ENCODE measurements at regions not wholly inside any gene's neighbourhood (a gene's known extent, or its start where the extent isn't known, plus 50 kb on each side); places are given as distances from the start of the nearest gene placed in this dataset.

GRCh38 chr21:15219039-15219438 is 154.2 kb upstream of the NRIP1 start:
- Histone ChIP-seq H2AFZ (ENCODE audit: low read length) (no peak overlapping the region), H3K27ac (ENCODE audit: extremely low read length, insufficient read depth, low read length) (no peak overlapping the region)
- intact Hi-C loops (cut with micrococcal nuclease; ENCODE audit: unreplicated experiment) = no loop called here

More at GRCh38 chr21:15219039-15219438, 154.2 kb upstream of the NRIP1 start:
- POLR2A ChIA-PET = interaction anchor here (1.1 kb wide), 1 partner anchor 96 kb away, joined by 3 read pairs; no protein-coding TSS in a partner anchor
- peaks cover 46% of the 10 kb centered on the region for H3K4me1 ChIP-seq (ENCODE audit: insufficient read depth, low read length)
- no peaks in the 10 kb centered on the region for H3K79me2 ChIP-seq (ENCODE audit: insufficient read depth, low read length)
- H3K9me3 ChIP-seq (ENCODE audit: low read length) = no peaks in the 10 kb centered on the region
- H3K9ac ChIP-seq (ENCODE audit: insufficient read depth, low read depth, low read length) = no peak overlapping the region
- no peak for TF ChIP-seq ATF1 (CRISPR knock-in tag; IDR thresholded peaks at IDR 0.05)
- TF ChIP-seq MIXL1 (CRISPR knock-in tag; IDR thresholded peaks at IDR 0.05) = no peak
- TF ChIP-seq, protein P1, sequence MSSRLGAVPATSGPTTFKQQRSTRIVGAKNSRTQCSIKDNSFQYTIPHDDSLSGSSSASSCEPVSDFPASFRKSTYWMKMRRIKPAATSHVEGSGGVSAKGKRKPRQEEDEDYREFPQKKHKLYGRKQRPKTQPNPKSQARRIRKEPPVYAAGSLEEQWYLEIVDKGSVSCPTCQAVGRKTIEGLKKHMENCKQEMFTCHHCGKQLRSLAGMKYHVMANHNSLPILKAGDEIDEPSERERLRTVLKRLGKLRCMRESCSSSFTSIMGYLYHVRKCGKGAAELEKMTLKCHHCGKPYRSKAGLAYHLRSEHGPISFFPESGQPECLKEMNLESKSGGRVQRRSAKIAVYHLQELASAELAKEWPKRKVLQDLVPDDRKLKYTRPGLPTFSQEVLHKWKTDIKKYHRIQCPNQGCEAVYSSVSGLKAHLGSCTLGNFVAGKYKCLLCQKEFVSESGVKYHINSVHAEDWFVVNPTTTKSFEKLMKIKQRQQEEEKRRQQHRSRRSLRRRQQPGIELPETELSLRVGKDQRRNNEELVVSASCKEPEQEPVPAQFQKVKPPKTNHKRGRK (CRISPR knock-in tag; IDR thresholded peaks at IDR 0.05) = no peak
- no peak for TF ChIP-seq RAD21 (CRISPR knock-in tag; IDR thresholded peaks at IDR 0.05)
- TF ChIP-seq REPIN1 (CRISPR knock-in tag; IDR thresholded peaks at IDR 0.05; ENCODE audit: borderline replicate concordance, low read depth) = no peak
- TF ChIP-seq ZNF546 (CRISPR knock-in tag; conservative IDR thresholded peaks at IDR 0.05) = no peak
- no peak for TF ChIP-seq MEIS2 (CRISPR knock-in tag; IDR thresholded peaks at IDR 0.05)
- TF ChIP-seq, protein P2, sequence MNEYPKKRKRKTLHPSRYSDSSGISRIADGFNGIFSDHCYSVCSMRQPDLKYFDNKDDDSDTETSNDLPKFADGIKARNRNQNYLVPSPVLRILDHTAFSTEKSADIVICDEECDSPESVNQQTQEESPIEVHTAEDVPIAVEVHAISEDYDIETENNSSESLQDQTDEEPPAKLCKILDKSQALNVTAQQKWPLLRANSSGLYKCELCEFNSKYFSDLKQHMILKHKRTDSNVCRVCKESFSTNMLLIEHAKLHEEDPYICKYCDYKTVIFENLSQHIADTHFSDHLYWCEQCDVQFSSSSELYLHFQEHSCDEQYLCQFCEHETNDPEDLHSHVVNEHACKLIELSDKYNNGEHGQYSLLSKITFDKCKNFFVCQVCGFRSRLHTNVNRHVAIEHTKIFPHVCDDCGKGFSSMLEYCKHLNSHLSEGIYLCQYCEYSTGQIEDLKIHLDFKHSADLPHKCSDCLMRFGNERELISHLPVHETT (CRISPR knock-in tag; conservative IDR thresholded peaks at IDR 0.05) = no peak
- TF ChIP-seq RCOR2 (CRISPR knock-in tag; IDR thresholded peaks at IDR 0.05) = no peak
- TF ChIP-seq FOXO4 (CRISPR knock-in tag; conservative IDR thresholded peaks at IDR 0.05) = no peak
- TF ChIP-seq HNRNPLL (IDR thresholded peaks at IDR 0.05; ENCODE audit: low read depth, low read length, poor library complexity, severe bottlenecking) = no peak
- no peak for TF ChIP-seq MAFG (CRISPR knock-in tag; IDR thresholded peaks at IDR 0.05)
- no peak for TF ChIP-seq HDAC1 (CRISPR knock-in tag; IDR thresholded peaks at IDR 0.05)
- no peak for TF ChIP-seq NFKB2 (CRISPR knock-in tag; IDR thresholded peaks at IDR 0.05; ENCODE audit: borderline replicate concordance)
- TF ChIP-seq ZNF615 (CRISPR knock-in tag; IDR thresholded peaks at IDR 0.05; ENCODE audit: borderline replicate concordance) = no peak
- TF ChIP-seq POGZ (CRISPR knock-in tag; IDR thresholded peaks at IDR 0.05) = no peak
- H3K4me2 ChIP-seq (ENCODE audit: low read depth, low read length) = no peak overlapping the region
- FAIRE-seq = no peak
- no peak overlapping the region for H3K4me3 ChIP-seq (replicated peaks in 1 of 3; ENCODE audit: insufficient read depth in 1 of 3, low read depth in 2 of 3, low read length in 3 of 3)
- no peaks in the 10 kb centered on the region for H3K36me3 ChIP-seq (replicated peaks in 1 of 2; ENCODE audit: control insufficient read depth in 1 of 2, insufficient read depth in 2 of 2, low read length in 2 of 2)
- 93% methylated on average over 3 of the region's 5 CpGs for WGBS (ENCODE audit: low lambda C conversion rate)
- DNase-seq (ENCODE audit: low spot score) = no peak
- no peak for ATAC-seq
- no peaks in the 10 kb centered on the region for H4K20me1 ChIP-seq (ENCODE audit: insufficient read depth, low read length)
- in situ Hi-C loops (cut with HindIII; ENCODE audit: extremely low pct_ligation_motif_present, low pct_unique_long_range_greater_than_20kb) = loop anchor here (10.0 kb wide), 1 partner anchor 154 kb away; the partner anchor contains the start of gene NRIP1
- no peaks in the 10 kb centered on the region; a peak in 1 of 5 replicates for H3K27me3 ChIP-seq (ENCODE audit: control insufficient read depth in 1 of 2, insufficient read depth in 2 of 2, low read length in 2 of 2)
- CTCF ChIA-PET (ENCODE audit: low intra/inter-chr PET ratio, low total read pairs) = no interaction called here
- BruUV-seq (replicated peaks) = no TSS peak
